Skin of body (tissue), 1 donor: ENCODE measurements at regions not wholly inside any gene's neighbourhood (a gene's known extent, or its start where the extent isn't known, plus 50 kb on each side); places are given as distances from the start of the nearest gene placed in this dataset.
A peak's percentile ranks its signal among the peaks of the same experiment; 100 is the strongest.

Source experiments
- DNase-seq: peaks from one replicate; lab custom pipeline; 2025; lab: John Stamatoyannopoulos, UW

GRCh38 chr13:94968757-94969086, 256.4 kb upstream of the SOX21 start:
- no peak for DNase-seq

- no peak for DNase-seq
Observed at GRCh38 chr13:94968040-94968756, 255.9 kb upstream of the SOX21 start.

- DNase-seq, result no peak
Observed at GRCh38 chr13:94967183-94968039, 255.1 kb upstream of the SOX21 start.

GRCh38 chr13:94966422-94966955, 254.1 kb upstream of the SOX21 start:
- DNase-seq, result no peak

- no peak for DNase-seq
Observed at GRCh38 chr13:94959626-94960025, 247.3 kb upstream of the SOX21 start.

- DNase-seq, result no peak
Observed at GRCh38 chr13:94956417-94957110, 244.2 kb upstream of the SOX21 start.

GRCh38 chr13:94952787-94953186, 240.4 kb upstream of the SOX21 start:
- DNase-seq, result no peak

GRCh38 chr13:94950303-94950702, 238.0 kb upstream of the SOX21 start:
- no peak for DNase-seq

- no peak for DNase-seq
Observed at GRCh38 chr13:94947965-94948371, 235.6 kb upstream of the SOX21 start.

GRCh38 chr13:94947392-94947791, 235.0 kb upstream of the SOX21 start:
- DNase-seq, result no peak

GRCh38 chr13:94946039-94946438, 233.7 kb upstream of the SOX21 start:
- DNase-seq, result no peak

GRCh38 chr13:94938124-94938523, 225.8 kb upstream of the SOX21 start:
- DNase-seq, result no peak

GRCh38 chr13:94936633-94937032, 224.3 kb upstream of the SOX21 start:
- DNase-seq, result no peak

- no peak for DNase-seq
Observed at GRCh38 chr13:94933936-94934335, 221.6 kb upstream of the SOX21 start.

GRCh38 chr13:94933230-94933751, 220.9 kb upstream of the SOX21 start:
- no peak for DNase-seq

- peak; percentile 32 for DNase-seq
Observed at GRCh38 chr13:94928127-94928775, 215.9 kb upstream of the SOX21 start.

GRCh38 chr13:94925263-94925662, 212.9 kb upstream of the SOX21 start:
- no peak for DNase-seq

- no peak for DNase-seq
Observed at GRCh38 chr13:94921181-94921580, 208.8 kb upstream of the SOX21 start.

GRCh38 chr13:94920578-94920977, 208.2 kb upstream of the SOX21 start:
- no peak for DNase-seq

- DNase-seq, result no peak
Observed at GRCh38 chr13:94917824-94918223, 205.5 kb upstream of the SOX21 start.

GRCh38 chr13:94914895-94915294, 202.6 kb upstream of the SOX21 start:
- DNase-seq, result no peak
